Panc1 (cell line): ENCODE measurements at regions not wholly inside any gene's neighbourhood (a gene's known extent, or its start where the extent isn't known, plus 50 kb on each side); places are given as distances from the start of the nearest gene placed in this dataset.

ENCODE experiments used
- ATAC-seq: fragments of 200-7000 bp; cut with Tn5 transposase; 2 replicates; pipeline ENCODE4 v1.9.1; 2020; ENCODE audit warnings: mild to moderate bottlenecking, moderate library complexity
- BruUV-seq: library from RNA; stranded (reverse); fragments of 400-500 nt; replicated peaks from 2 replicates; lab custom pipeline; 2021; lab: Mats Ljungman, UMichigan
- CTCF ChIA-PET: fragments of 300-600 bp; sonication (Branson Sonifier 250); formaldehyde crosslinking; loops from one replicate; lab custom pipeline; 2022; ENCODE audit warnings: antibody characterized with exemption; lab: Charles Lee
- POLR2A ChIA-PET: fragments of 300-600 bp; sonication (Branson Sonifier 250); formaldehyde crosslinking; loops from one replicate; lab custom pipeline; 2022; ENCODE audit warnings: antibody characterized with exemption; lab: Charles Lee
- DNase-seq: peaks from one replicate; pipeline ENCODE4 v3.0.0-alpha.2; 2010; ENCODE audit warnings: low read depth, low spot score
- H3K27ac ChIP-seq: 2 replicates; pipeline ENCODE4 v1.5.1; 2011; ENCODE audit warnings: mild to moderate bottlenecking, low read length, inconsistent platforms
- H3K27me3 ChIP-seq: fragments of 200-500 bp; sonication (Bioruptor generic); 2 replicates; pipeline ENCODE4 v1.6.0; 2014; ENCODE audit warnings: low read length, inconsistent platforms; ENCODE audit not compliant: control insufficient read depth, insufficient read depth
- H3K36me3 ChIP-seq: fragments of 200-500 bp; sonication (Bioruptor generic); 2 replicates; pipeline ENCODE4 v1.5.1; 2014; ENCODE audit warnings: inconsistent platforms, mild to moderate bottlenecking, low read length, moderate library complexity; ENCODE audit not compliant: control insufficient read depth, insufficient read depth
- H3K4me1 ChIP-seq: 2 replicates; pipeline ENCODE4 v1.5.1; 2011; ENCODE audit warnings: inconsistent platforms, mild to moderate bottlenecking, low read length, moderate library complexity; ENCODE audit not compliant: control insufficient read depth, insufficient read depth
- H3K4me3 ChIP-seq, 2 experiments: 2 replicates each; pipeline ENCODE4 v1.5.1; 2011 to 2012; ENCODE audit warnings: low read depth in 2 of 2, low read length in 2 of 2, mild to moderate bottlenecking in 2 of 2, inconsistent platforms in 1 of 2, moderate library complexity in 1 of 2
- H3K9me3 ChIP-seq: fragments of 200-500 bp; sonication (Bioruptor generic); 2 replicates; pipeline ENCODE4 v1.5.1; 2014; ENCODE audit warnings: low read depth, mild to moderate bottlenecking, inconsistent platforms, low read length, moderate library complexity; ENCODE audit not compliant: control insufficient read depth, insufficient read depth
- POLR2AphosphoS5 ChIP-seq: IDR thresholded peaks from 2 replicates; pipeline ENCODE4 v1.6.1; 2012; ENCODE audit warnings: mild to moderate bottlenecking, low read depth, low read length, moderate library complexity
- SIN3A ChIP-seq: IDR thresholded peaks from 2 replicates; pipeline ENCODE4 v1.6.1; 2012; ENCODE audit warnings: low read depth, mild to moderate bottlenecking, low read length, moderate library complexity, borderline replicate concordance; ENCODE audit not compliant: insufficient read depth
- TCF7L2 ChIP-seq: IDR thresholded peaks from 2 replicates; pipeline ENCODE4 v1.6.1; 2011; ENCODE audit warnings: mild to moderate bottlenecking, low read depth, low read length, inconsistent platforms
- in situ Hi-C: cut with HindIII; loops from 2 replicates; pipeline ENCODE4 v1.10.0; 2016; ENCODE audit warnings: low sequenced_read_pairs, low pct_unique_long_range_greater_than_20kb
- intact Hi-C: fragments of 100-400 bp; cut with micrococcal nuclease; formaldehyde crosslinking; loops from one replicate; pipeline ENCODE4 v1.10.0; 2022; ENCODE audit not compliant: unreplicated experiment
- TF ChIP-seq, protein P1 (sequence below), 2 experiments: IDR thresholded peaks; 2 replicates each; pipeline ENCODE4 v1.6.1; 2011 to 2012; ENCODE audit warnings: low read depth in 2 of 2, control low read depth in 1 of 2, low read length in 1 of 2, mild to moderate bottlenecking in 1 of 2, moderate library complexity in 1 of 2; ENCODE audit not compliant: insufficient read depth in 1 of 2
- TF ChIP-seq, protein P2 (sequence below): fragments of 450-650 bp; IDR thresholded peaks from 2 replicates; pipeline ENCODE4 v1.5.1; 2017; ENCODE audit warnings: mild to moderate bottlenecking

DNA sequence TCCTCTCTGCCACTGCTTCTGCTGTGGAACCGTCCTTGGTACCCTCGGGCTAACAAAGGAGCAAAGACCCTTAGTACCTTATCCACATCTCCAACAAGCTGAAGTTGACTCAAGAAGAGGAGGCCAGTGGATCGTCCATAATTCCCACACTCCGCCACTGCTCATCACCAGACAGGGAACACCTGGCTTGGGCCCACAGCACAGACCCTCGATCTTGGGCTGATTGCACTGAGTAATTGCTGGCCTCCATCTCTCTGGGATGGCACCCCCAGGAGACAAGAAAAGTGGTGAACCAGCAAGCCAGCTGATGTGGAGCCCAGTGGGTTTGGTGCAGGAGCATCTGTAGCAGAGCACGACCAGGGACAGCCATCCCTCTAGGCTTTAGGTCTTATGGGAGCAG, 109.4 kb upstream of the GRIK2 start:
- Histone ChIP-seq H3K36me3 (no peaks in the 10 kb centered on the region), H3K9me3 (no peaks in the 10 kb centered on the region), H3K4me3 (no peak overlapping the region), H3K4me1 (no peaks in the 10 kb centered on the region), H3K27ac (no peak overlapping the region), H3K27me3 (no peaks in the 10 kb centered on the region)
- ATAC-seq (no peak), DNase-seq (no peak)
- intact Hi-C loops (no loop called here), in situ Hi-C loops (no loop called here)
- TF ChIP-seq SIN3A (no peak), POLR2AphosphoS5 (no peak), TCF7L2 (no peak)
- TF ChIP-seq, protein P1, sequence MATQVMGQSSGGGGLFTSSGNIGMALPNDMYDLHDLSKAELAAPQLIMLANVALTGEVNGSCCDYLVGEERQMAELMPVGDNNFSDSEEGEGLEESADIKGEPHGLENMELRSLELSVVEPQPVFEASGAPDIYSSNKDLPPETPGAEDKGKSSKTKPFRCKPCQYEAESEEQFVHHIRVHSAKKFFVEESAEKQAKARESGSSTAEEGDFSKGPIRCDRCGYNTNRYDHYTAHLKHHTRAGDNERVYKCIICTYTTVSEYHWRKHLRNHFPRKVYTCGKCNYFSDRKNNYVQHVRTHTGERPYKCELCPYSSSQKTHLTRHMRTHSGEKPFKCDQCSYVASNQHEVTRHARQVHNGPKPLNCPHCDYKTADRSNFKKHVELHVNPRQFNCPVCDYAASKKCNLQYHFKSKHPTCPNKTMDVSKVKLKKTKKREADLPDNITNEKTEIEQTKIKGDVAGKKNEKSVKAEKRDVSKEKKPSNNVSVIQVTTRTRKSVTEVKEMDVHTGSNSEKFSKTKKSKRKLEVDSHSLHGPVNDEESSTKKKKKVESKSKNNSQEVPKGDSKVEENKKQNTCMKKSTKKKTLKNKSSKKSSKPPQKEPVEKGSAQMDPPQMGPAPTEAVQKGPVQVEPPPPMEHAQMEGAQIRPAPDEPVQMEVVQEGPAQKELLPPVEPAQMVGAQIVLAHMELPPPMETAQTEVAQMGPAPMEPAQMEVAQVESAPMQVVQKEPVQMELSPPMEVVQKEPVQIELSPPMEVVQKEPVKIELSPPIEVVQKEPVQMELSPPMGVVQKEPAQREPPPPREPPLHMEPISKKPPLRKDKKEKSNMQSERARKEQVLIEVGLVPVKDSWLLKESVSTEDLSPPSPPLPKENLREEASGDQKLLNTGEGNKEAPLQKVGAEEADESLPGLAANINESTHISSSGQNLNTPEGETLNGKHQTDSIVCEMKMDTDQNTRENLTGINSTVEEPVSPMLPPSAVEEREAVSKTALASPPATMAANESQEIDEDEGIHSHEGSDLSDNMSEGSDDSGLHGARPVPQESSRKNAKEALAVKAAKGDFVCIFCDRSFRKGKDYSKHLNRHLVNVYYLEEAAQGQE (IDR thresholded peaks at IDR 0.05; ENCODE audit: insufficient read depth in 1 of 2, low read depth in 2 of 2, low read length in 1 of 2) = no peak
- TF ChIP-seq, protein P2, sequence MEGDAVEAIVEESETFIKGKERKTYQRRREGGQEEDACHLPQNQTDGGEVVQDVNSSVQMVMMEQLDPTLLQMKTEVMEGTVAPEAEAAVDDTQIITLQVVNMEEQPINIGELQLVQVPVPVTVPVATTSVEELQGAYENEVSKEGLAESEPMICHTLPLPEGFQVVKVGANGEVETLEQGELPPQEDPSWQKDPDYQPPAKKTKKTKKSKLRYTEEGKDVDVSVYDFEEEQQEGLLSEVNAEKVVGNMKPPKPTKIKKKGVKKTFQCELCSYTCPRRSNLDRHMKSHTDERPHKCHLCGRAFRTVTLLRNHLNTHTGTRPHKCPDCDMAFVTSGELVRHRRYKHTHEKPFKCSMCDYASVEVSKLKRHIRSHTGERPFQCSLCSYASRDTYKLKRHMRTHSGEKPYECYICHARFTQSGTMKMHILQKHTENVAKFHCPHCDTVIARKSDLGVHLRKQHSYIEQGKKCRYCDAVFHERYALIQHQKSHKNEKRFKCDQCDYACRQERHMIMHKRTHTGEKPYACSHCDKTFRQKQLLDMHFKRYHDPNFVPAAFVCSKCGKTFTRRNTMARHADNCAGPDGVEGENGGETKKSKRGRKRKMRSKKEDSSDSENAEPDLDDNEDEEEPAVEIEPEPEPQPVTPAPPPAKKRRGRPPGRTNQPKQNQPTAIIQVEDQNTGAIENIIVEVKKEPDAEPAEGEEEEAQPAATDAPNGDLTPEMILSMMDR = no peak
- BruUV-seq = no TSS peak
- POLR2A ChIA-PET = no interaction called here
- CTCF ChIA-PET = no interaction called here

DNA sequence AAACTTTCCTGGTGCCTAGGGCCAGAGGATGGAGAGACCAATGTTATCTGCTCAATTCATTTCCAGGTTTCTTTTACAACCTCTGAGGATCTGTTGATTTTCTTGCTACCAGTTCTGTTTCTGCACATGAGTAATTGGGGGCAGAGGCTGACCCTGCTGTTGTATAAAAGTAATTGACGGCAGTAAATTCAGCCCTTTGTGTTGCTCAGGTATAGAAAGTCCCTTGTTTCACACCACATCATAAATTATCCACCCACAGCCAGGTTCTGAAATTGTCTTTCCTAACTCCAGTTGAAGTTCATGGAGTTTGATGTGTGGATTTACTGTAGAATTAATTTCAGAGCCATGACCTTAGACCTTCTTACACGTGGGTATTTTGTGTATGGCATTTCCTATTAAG, 107.4 kb upstream of the GRIK2 start:
- no peak overlapping the region for H3K4me3 ChIP-seq
- POLR2A ChIA-PET = no interaction called here
- intact Hi-C loops = no loop called here

More for the DNA sequence above, 107.4 kb upstream of the GRIK2 start:
- TF ChIP-seq POLR2AphosphoS5 = no peak
- TF ChIP-seq, protein P2 = no peak
- TF ChIP-seq, protein P1 (IDR thresholded peaks at IDR 0.05; ENCODE audit: insufficient read depth in 1 of 2, low read depth in 2 of 2, low read length in 1 of 2) = no peak
- no peak for TF ChIP-seq TCF7L2
- no peak for TF ChIP-seq SIN3A
- in situ Hi-C loops = no loop called here
- no TSS peak for BruUV-seq
- Histone ChIP-seq H3K4me1 (no peaks in the 10 kb centered on the region), H3K27me3 (no peaks in the 10 kb centered on the region), H3K36me3 (no peaks in the 10 kb centered on the region), H3K27ac (no peak overlapping the region), H3K9me3 (no peaks in the 10 kb centered on the region)
- no peak for DNase-seq
- ATAC-seq = no peak
- CTCF ChIA-PET = no interaction called here
